KMS-11 (cell line): ENCODE measurements at regions not wholly inside any gene's neighbourhood (a gene's known extent, or its start where the extent isn't known, plus 50 kb on each side); places are given as distances from the start of the nearest gene placed in this dataset.

Experiments
- H2AFZ ChIP-seq: fragments of 200-600 bp; sonication (generic); 2 replicates; pipeline ENCODE4 v1.6.1; 2016; ENCODE audit warnings: antibody characterized with exemption, mixed run types, low read depth
- H3K27ac ChIP-seq: fragments of 200-600 bp; sonication (generic); 2 replicates; pipeline ENCODE4 v1.6.1; 2016; ENCODE audit warnings: mild to moderate bottlenecking, mixed run types
- H3K27me3 ChIP-seq: fragments of 200-600 bp; sonication (generic); 2 replicates; pipeline ENCODE4 v1.6.1; 2017; ENCODE audit warnings: mild to moderate bottlenecking, low read depth, mixed run types, moderate library complexity; ENCODE audit not compliant: insufficient read depth
- H3K36me3 ChIP-seq: fragments of 200-600 bp; sonication (generic); 2 replicates; pipeline ENCODE4 v1.6.1; 2017; ENCODE audit warnings: mild to moderate bottlenecking, mixed run types; ENCODE audit not compliant: insufficient read depth
- H3K4me1 ChIP-seq: fragments of 200-600 bp; sonication (generic); 2 replicates; pipeline ENCODE4 v1.6.1; 2016; ENCODE audit warnings: mild to moderate bottlenecking, low read depth, mixed run types; ENCODE audit not compliant: poor library complexity, severe bottlenecking
- H3K4me2 ChIP-seq: fragments of 200-600 bp; sonication (generic); 2 replicates; pipeline ENCODE4 v1.7.0; 2016; ENCODE audit warnings: mild to moderate bottlenecking, mixed run types
- H3K4me3 ChIP-seq: fragments of 200-600 bp; sonication (generic); IDR thresholded peaks from 2 replicates; pipeline ENCODE4 v1.6.1; 2017; ENCODE audit warnings: low read depth, low read length, mixed read lengths; ENCODE audit not compliant: insufficient read depth
- H3K79me2 ChIP-seq: fragments of 200-600 bp; sonication (generic); 2 replicates; pipeline ENCODE4 v1.6.1; 2016; ENCODE audit warnings: low read depth, mixed run types; ENCODE audit not compliant: insufficient read depth
- H3K9ac ChIP-seq: fragments of 200-600 bp; sonication (generic); 2 replicates; pipeline ENCODE4 v1.6.1; 2016; ENCODE audit warnings: mild to moderate bottlenecking, mixed run types
- H4K20me1 ChIP-seq: fragments of 200-600 bp; sonication (generic); 2 replicates; pipeline ENCODE4 v1.6.1; 2016; ENCODE audit warnings: mild to moderate bottlenecking, mixed run types; ENCODE audit not compliant: insufficient read depth
- CTCF ChIP-seq: fragments of 200-600 bp; sonication (generic); conservative IDR thresholded peaks from 2 replicates; pipeline ENCODE4 v1.6.1; 2017; ENCODE audit warnings: low read depth, mild to moderate bottlenecking, antibody characterized with exemption, low read length, moderate library complexity, mixed read lengths

- H3K79me2 ChIP-seq = no peaks in the 10 kb centered on the region
- H4K20me1 ChIP-seq = no peaks in the 10 kb centered on the region
- H3K9ac ChIP-seq = no peak overlapping the region
- no peak overlapping the region for H2AFZ ChIP-seq
- no peaks in the 10 kb centered on the region for H3K27me3 ChIP-seq
- no peak overlapping the region for H3K4me2 ChIP-seq
- no peak overlapping the region for H3K4me3 ChIP-seq
- no peak overlapping the region for H3K27ac ChIP-seq
- no peaks in the 10 kb centered on the region for H3K4me1 ChIP-seq
- TF ChIP-seq CTCF = no peak
- H3K36me3 ChIP-seq = no peaks in the 10 kb centered on the region
These were observed 156.5 kb downstream of the MOXD1 start for GRCh38 chr6:132244744-132245143.

DNA sequence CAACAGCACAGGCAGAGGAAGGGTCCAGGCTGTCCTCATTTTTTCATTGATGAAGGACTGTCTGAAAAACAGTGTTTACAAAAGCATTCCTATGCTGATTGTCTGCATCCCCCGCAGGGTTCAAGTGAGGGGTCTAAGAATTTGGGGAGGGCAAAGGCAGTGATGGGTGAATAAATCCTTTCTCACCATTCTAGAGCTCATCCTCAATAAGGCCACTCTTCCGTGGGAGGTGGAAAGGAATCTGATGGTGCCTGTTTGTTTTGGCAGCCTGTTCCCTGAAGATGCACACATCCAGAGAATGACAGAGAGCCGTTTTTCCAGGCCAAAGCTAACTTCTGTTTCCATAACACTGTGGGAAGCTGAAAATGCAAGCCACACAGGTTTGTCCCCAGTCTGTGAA lies 164.5 kb downstream of the MOXD1 start:
- Histone ChIP-seq H3K9ac (no peak overlapping the region), H3K27ac (no peak overlapping the region), H3K4me2 (no peak overlapping the region), H3K4me1 (no peaks in the 10 kb centered on the region), H3K4me3 (no peak overlapping the region), H4K20me1 (no peaks in the 10 kb centered on the region), H3K36me3 (no peaks in the 10 kb centered on the region), H3K79me2 (no peaks in the 10 kb centered on the region), H3K27me3 (no peaks in the 10 kb centered on the region), H2AFZ (no peak overlapping the region)
- no peak for TF ChIP-seq CTCF

- TF ChIP-seq CTCF = no peak
- Histone ChIP-seq H4K20me1 (no peaks in the 10 kb centered on the region), H3K4me1 (no peaks in the 10 kb centered on the region), H3K9ac (no peak overlapping the region), H2AFZ (no peak overlapping the region), H3K4me2 (no peak overlapping the region), H3K27me3 (no peaks in the 10 kb centered on the region), H3K4me3 (no peak overlapping the region), H3K36me3 (no peaks in the 10 kb centered on the region), H3K27ac (no peak overlapping the region), H3K79me2 (no peaks in the 10 kb centered on the region)
These were observed 165.0 kb downstream of the MOXD1 start for GRCh38 chr6:132236281-132236680.

- Histone ChIP-seq H2AFZ (no peak overlapping the region), H4K20me1 (no peaks in the 10 kb centered on the region), H3K4me2 (no peak overlapping the region), H3K36me3 (no peaks in the 10 kb centered on the region), H3K4me3 (no peak overlapping the region), H3K4me1 (no peaks in the 10 kb centered on the region), H3K27me3 (no peaks in the 10 kb centered on the region), H3K79me2 (no peaks in the 10 kb centered on the region), H3K27ac (no peak overlapping the region), H3K9ac (no peak overlapping the region)
- no peak for TF ChIP-seq CTCF
These were observed 165.5 kb downstream of the MOXD1 start for GRCh38 chr6:132235596-132236280.
